ENCODE measurements at regions not wholly inside any gene's neighbourhood (a gene's known extent, or its start where the extent isn't known, plus 50 kb on each side); places are given as distances from the start of the nearest gene placed in this dataset.

DNA sequence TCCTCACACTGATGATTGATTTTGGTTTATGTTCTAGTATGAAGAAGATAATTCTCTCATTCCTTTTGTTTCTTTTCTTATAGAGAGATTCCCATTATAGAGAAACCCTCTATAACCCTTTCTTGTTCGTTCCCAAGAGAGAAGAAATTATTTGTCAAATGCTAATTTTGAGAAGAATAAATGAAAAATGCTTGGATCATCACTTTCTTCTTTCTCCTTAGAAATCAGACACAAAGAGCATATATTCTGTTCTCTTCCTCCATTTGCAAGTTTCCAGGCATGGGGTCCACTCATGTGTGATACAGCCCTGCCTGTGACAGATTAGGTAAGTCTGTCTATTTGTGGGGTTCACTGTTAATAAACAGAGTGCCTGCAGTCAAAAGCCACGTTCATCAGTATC lies 222.6 kb upstream of the NECTIN3 start:
- in situ Hi-C loops (cut with HindIII; ENCODE audit: low sequenced_read_pairs), result no loop called here
- TF ChIP-seq, protein P1, sequence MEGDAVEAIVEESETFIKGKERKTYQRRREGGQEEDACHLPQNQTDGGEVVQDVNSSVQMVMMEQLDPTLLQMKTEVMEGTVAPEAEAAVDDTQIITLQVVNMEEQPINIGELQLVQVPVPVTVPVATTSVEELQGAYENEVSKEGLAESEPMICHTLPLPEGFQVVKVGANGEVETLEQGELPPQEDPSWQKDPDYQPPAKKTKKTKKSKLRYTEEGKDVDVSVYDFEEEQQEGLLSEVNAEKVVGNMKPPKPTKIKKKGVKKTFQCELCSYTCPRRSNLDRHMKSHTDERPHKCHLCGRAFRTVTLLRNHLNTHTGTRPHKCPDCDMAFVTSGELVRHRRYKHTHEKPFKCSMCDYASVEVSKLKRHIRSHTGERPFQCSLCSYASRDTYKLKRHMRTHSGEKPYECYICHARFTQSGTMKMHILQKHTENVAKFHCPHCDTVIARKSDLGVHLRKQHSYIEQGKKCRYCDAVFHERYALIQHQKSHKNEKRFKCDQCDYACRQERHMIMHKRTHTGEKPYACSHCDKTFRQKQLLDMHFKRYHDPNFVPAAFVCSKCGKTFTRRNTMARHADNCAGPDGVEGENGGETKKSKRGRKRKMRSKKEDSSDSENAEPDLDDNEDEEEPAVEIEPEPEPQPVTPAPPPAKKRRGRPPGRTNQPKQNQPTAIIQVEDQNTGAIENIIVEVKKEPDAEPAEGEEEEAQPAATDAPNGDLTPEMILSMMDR (IDR thresholded peaks at IDR 0.05; ENCODE audit: low read depth, low read length, missing control alignments), result no peak
- DNase-seq (ENCODE audit: low read depth), result no peak
- H3K4me3 ChIP-seq (ENCODE audit: low read depth, low read length), result no peak overlapping the region

- no peak overlapping the region for H3K4me3 ChIP-seq (ENCODE audit: low read depth, low read length)
- TF ChIP-seq, protein P1 (IDR thresholded peaks at IDR 0.05; ENCODE audit: low read depth, low read length, missing control alignments), result no peak
- in situ Hi-C loops (cut with HindIII; ENCODE audit: low sequenced_read_pairs), result no loop called here
- no peak for DNase-seq (ENCODE audit: low read depth)
Observed at GRCh38 chr3:110851736-110852135, 219.9 kb upstream of the NECTIN3 start.

DNA sequence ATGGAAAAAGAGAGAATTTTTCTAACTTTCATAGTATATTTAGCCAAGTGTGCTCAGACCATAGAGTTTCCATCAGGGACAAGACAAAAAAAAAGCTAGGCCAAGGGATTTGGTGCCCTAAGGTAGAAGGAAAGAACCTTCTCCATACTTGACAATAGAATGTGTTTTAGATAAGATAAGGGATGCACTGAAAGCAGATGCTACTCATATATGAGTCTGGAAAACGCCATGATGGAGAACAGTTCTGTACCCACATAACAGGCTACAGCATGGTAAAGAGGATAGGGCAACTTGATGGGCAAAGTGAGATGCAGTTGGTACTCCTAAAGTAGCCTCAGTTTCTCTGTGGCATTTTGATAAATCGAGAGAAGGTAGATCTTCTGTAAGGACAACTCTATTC lies 216.4 kb upstream of the NECTIN3 start:
- no peak for DNase-seq (ENCODE audit: low read depth)
- TF ChIP-seq, protein P1 (IDR thresholded peaks at IDR 0.05; ENCODE audit: low read depth, low read length, missing control alignments), result no peak

DNA sequence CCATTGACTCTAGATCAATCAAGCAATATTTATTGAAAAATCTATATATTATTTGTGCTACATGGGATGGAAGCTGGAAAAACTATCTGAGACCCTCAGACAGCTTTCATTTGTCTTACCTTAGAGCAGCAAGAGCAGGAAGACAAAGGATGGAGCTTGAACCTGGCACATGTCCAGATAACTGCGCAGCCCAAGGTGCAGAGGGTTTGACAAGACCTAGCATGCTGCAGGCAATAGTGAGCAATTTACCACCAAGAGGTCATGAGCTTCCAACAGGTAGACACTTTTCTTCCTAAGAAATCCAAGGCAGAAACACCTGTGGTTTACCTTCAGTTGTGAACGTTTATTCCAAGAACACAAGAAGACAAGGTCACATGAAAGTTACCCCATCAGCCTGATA lies 214.7 kb upstream of the NECTIN3 start:
- TF ChIP-seq, protein P1 (IDR thresholded peaks at IDR 0.05; ENCODE audit: low read depth, low read length, missing control alignments), result no peak
- no peak for DNase-seq (ENCODE audit: low read depth)
- no peak overlapping the region for H3K4me3 ChIP-seq (ENCODE audit: low read depth, low read length)
- in situ Hi-C loops (cut with HindIII; ENCODE audit: low sequenced_read_pairs), result no loop called here

More for the DNA sequence above, 216.4 kb upstream of the NECTIN3 start:
- H3K4me3 ChIP-seq (ENCODE audit: low read depth, low read length), result no peak overlapping the region
- in situ Hi-C loops (cut with HindIII; ENCODE audit: low sequenced_read_pairs), result no loop called here

DNA sequence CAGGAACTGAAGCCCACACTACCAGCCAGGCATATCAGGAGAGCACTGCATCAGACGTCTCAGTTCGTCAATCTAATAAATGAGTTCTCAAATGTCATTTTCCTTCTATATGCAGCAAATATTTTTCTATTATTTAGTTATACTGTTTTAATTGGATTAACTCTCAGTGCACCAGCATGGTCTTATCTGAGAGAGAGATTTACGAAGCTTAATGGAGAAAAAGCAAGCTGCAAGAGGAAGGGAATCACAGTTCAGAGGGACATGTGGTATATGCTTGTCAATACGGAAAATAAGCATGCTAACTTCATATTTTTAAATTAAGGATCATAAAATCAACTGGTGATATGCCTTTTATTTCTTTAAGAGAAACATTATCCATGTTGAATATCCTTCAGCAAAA lies 213.1 kb upstream of the NECTIN3 start:
- H3K4me3 ChIP-seq (ENCODE audit: low read depth, low read length), result no peak overlapping the region
- in situ Hi-C loops (cut with HindIII; ENCODE audit: low sequenced_read_pairs), result no loop called here
- TF ChIP-seq, protein P1 (IDR thresholded peaks at IDR 0.05; ENCODE audit: low read depth, low read length, missing control alignments), result no peak
- no peak for DNase-seq (ENCODE audit: low read depth)

DNA sequence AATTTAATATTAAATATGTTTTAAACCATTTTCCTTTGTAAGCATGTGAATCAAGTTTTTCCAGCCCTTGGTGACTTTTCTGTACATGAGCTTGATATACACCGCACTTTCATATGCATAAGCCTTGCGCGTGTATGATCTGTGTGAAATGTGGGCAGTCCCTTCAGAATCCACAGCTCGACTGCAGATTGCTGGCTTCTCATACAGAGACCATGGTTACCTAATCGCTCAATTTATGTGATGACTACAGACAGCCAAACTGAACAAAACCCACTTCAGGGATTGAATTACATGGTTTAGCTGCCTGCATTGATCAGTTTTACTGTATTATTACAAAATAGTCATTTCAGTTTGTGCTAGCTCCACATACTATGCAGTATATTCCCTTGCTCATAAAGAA lies 212.3 kb upstream of the NECTIN3 start:
- H3K4me3 ChIP-seq (ENCODE audit: low read depth, low read length), result no peak overlapping the region
- in situ Hi-C loops (cut with HindIII; ENCODE audit: low sequenced_read_pairs), result no loop called here
- no peak for DNase-seq (ENCODE audit: low read depth)
- TF ChIP-seq, protein P1 (IDR thresholded peaks at IDR 0.05; ENCODE audit: low read depth, low read length, missing control alignments), result no peak

DNA sequence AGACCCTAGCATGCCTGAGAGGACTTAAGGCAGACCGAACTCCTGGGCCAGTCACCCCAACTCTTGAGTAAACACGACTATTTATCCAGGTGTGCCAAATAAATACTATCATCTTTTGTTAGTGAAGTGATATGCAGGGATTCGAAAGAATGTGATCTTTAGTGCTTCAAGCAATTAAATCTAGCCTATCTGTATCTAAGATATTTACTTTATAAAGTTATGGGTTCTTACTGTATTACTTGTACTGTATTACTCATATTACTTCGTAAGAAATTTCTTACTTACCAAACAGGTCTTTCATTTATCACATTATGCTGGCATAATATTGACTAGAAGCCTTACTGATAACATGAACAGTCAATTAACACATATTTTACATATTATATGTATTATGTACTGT lies 211.6 kb upstream of the NECTIN3 start:
- no peak for DNase-seq (ENCODE audit: low read depth)
- TF ChIP-seq, protein P1 (IDR thresholded peaks at IDR 0.05; ENCODE audit: low read depth, low read length, missing control alignments), result no peak
- in situ Hi-C loops (cut with HindIII; ENCODE audit: low sequenced_read_pairs), result no loop called here

More for the DNA sequence above, 211.6 kb upstream of the NECTIN3 start:
- H3K4me3 ChIP-seq (ENCODE audit: low read depth, low read length), result no peak overlapping the region

Measured in astrocyte of the cerebellum (primary cell).